ENCODE measurements at regions not wholly inside any gene's neighbourhood (a gene's known extent, or its start where the extent isn't known, plus 50 kb on each side); places are given as distances from the start of the nearest gene placed in this dataset.

- TF ChIP-seq CTCF (IDR thresholded peaks at IDR 0.05; ENCODE audit: low read depth, low read length), result no peak
- TF ChIP-seq EZH2phosphoT487 (IDR thresholded peaks at IDR 0.05; ENCODE audit: low read depth), result no peak
Measured at GRCh38 chr3:62981962-62982361, 106.7 kb upstream of the CADPS start.

All from OCI-LY3 (cell line).